GM23338 (cell line): ENCODE measurements at regions not wholly inside any gene's neighbourhood (a gene's known extent, or its start where the extent isn't known, plus 50 kb on each side); places are given as distances from the start of the nearest gene placed in this dataset.
A peak's percentile ranks its signal among the peaks of the same experiment; 100 is the strongest.

ENCODE experiments used
- ATAC-seq: fragments of 200-7000 bp; cut with Tn5 transposase; 3 replicates; pipeline ENCODE4 v1.9.1; 2020
- DNase-seq: peaks from one replicate; pipeline ENCODE4 v3.0.0-alpha.2; 2015; ENCODE audit warnings: low spot score
- H2AFZ ChIP-seq: fragments of 200-600 bp; sonication (generic); 2 replicates; pipeline ENCODE4 v1.8.0; 2016; ENCODE audit warnings: antibody characterized with exemption, mild to moderate bottlenecking, moderate library complexity
- H3F3A ChIP-seq: fragments of 200-600 bp; sonication (generic); replicated peaks from 2 replicates; pipeline ENCODE4 v1.8.0; 2017; ENCODE audit warnings: antibody characterized with exemption, mixed run types, low read depth
- H3K27ac ChIP-seq: fragments of 200-600 bp; sonication (generic); 2 replicates; pipeline ENCODE4 v1.6.1; 2016; ENCODE audit warnings: low read depth
- H3K27me3 ChIP-seq: fragments of 200-600 bp; sonication (generic); 2 replicates; pipeline ENCODE4 v1.8.0; 2016; ENCODE audit warnings: mild to moderate bottlenecking, mixed run types, moderate library complexity; ENCODE audit not compliant: insufficient read depth
- H3K36me3 ChIP-seq: fragments of 200-600 bp; sonication (generic); 2 replicates; pipeline ENCODE4 v1.8.0; 2016; ENCODE audit warnings: mild to moderate bottlenecking; ENCODE audit not compliant: insufficient read depth
- H3K4me1 ChIP-seq: fragments of 200-600 bp; sonication (generic); 2 replicates; pipeline ENCODE4 v1.8.0; 2016; ENCODE audit warnings: mild to moderate bottlenecking, moderate library complexity; ENCODE audit not compliant: insufficient read depth
- H3K4me2 ChIP-seq: fragments of 200-600 bp; sonication (generic); 2 replicates; pipeline ENCODE4 v1.7.1; 2017; ENCODE audit warnings: mixed run types
- H3K4me3 ChIP-seq: fragments of 200-600 bp; sonication (generic); 2 replicates; pipeline ENCODE4 v1.6.1; 2016; ENCODE audit warnings: mixed run types
- H3K79me2 ChIP-seq: fragments of 200-600 bp; sonication (generic); replicated peaks from 2 replicates; pipeline ENCODE4 v1.8.0; 2017; ENCODE audit warnings: mild to moderate bottlenecking; ENCODE audit not compliant: insufficient read depth
- H3K9me2 ChIP-seq: fragments of 200-600 bp; sonication (generic); 2 replicates; pipeline ENCODE4 v1.8.0; 2017; ENCODE audit not compliant: insufficient read depth
- H4K20me1 ChIP-seq: fragments of 200-600 bp; sonication (generic); replicated peaks from 2 replicates; pipeline ENCODE4 v1.8.0; 2017; ENCODE audit warnings: mild to moderate bottlenecking; ENCODE audit not compliant: insufficient read depth
- H3K27ac Mint-ChIP-seq: 2 replicates; pipeline ENCODE4 v1.8.0; 2020; ENCODE audit warnings: inconsistent platforms, mild to moderate bottlenecking, moderate library complexity, mixed read lengths
- H3K27me3 Mint-ChIP-seq: 3 replicates; pipeline ENCODE4 v1.8.0; 2022; ENCODE audit warnings: low read depth, mild to moderate bottlenecking, moderate library complexity, mixed read lengths, inconsistent platforms; ENCODE audit not compliant: insufficient read depth, poor library complexity
- H3K36me3 Mint-ChIP-seq: 3 replicates; pipeline ENCODE4 v1.8.0; 2021; ENCODE audit warnings: low read depth, mild to moderate bottlenecking, inconsistent platforms, moderate library complexity, mixed read lengths
- H3K4me1 Mint-ChIP-seq: 3 replicates; pipeline ENCODE4 v1.8.0; 2020; ENCODE audit warnings: mild to moderate bottlenecking, inconsistent platforms, mixed read lengths
- H3K4me3 Mint-ChIP-seq: 3 replicates; pipeline ENCODE4 v1.8.0; 2021; ENCODE audit warnings: moderate library complexity, mild to moderate bottlenecking, inconsistent platforms, mixed read lengths
- H3K9me3 Mint-ChIP-seq: 3 replicates; pipeline ENCODE4 v1.8.0; 2020; ENCODE audit warnings: moderate library complexity, mild to moderate bottlenecking, inconsistent platforms, mixed read lengths
- CREB1 ChIP-seq: fragments of 250-450 bp; sonication (Bioruptor Pico); IDR thresholded peaks from 2 replicates; pipeline ENCODE4 v1.5.0; 2020; ENCODE audit warnings: low read depth, mild to moderate bottlenecking, moderate library complexity
- CTCF ChIP-seq, 2 experiments: fragments of 200-600 bp in 1 of 2; sonication (generic) in 1 of 2; conservative IDR thresholded peaks; 2 replicates each; pipeline versions ENCODE4 v1.5.1 to v1.6.1; 2016 to 2017; ENCODE audit warnings: antibody characterized with exemption in 2 of 2, low read depth in 2 of 2, mild to moderate bottlenecking in 2 of 2, moderate library complexity in 1 of 2
- ETS1 ChIP-seq: IDR thresholded peaks from 2 replicates; pipeline ENCODE4 v1.6.1; 2016; ENCODE audit warnings: antibody characterized with exemption
- EZH2 ChIP-seq: fragments of 200-600 bp; sonication (generic); IDR thresholded peaks from one replicate; pipeline ENCODE4 v1.8.0; 2017; ENCODE audit warnings: antibody characterized with exemption, mild to moderate bottlenecking, low read depth; ENCODE audit not compliant: unreplicated experiment
- EZH2phosphoT487 ChIP-seq: fragments of 200-600 bp; sonication (generic); IDR thresholded peaks from one replicate; pipeline ENCODE4 v1.8.1; 2018; ENCODE audit warnings: antibody characterized with exemption; ENCODE audit not compliant: unreplicated experiment
- JUNB ChIP-seq: IDR thresholded peaks from one replicate; pipeline ENCODE4 v1.6.1; 2016; ENCODE audit warnings: antibody characterized with exemption; ENCODE audit not compliant: unreplicated experiment
- NANOG ChIP-seq: IDR thresholded peaks from 2 replicates; pipeline ENCODE4 v1.6.1; 2016; ENCODE audit warnings: antibody characterized with exemption, borderline replicate concordance
- POLR2AphosphoS5 ChIP-seq: IDR thresholded peaks from 2 replicates; pipeline ENCODE4 v1.6.1; 2016; ENCODE audit warnings: antibody characterized with exemption, low read depth
- REST ChIP-seq: IDR thresholded peaks from one replicate; pipeline ENCODE4 v1.6.1; 2018; ENCODE audit warnings: antibody characterized with exemption; ENCODE audit not compliant: unreplicated experiment
- STAT1 ChIP-seq: IDR thresholded peaks from one replicate; pipeline ENCODE4 v1.6.1; 2016; ENCODE audit warnings: antibody characterized with exemption; ENCODE audit not compliant: unreplicated experiment
- ZNF114 ChIP-seq: fragments of 250-450 bp; sonication (Bioruptor Pico); IDR thresholded peaks from 2 replicates; pipeline ENCODE4 v1.5.0; 2020; ENCODE audit warnings: mild to moderate bottlenecking, moderate library complexity
- ZNF331 ChIP-seq: fragments of 250-450 bp; sonication (Bioruptor Pico); IDR thresholded peaks from 2 replicates; pipeline ENCODE4 v1.5.0; 2020; ENCODE audit warnings: low read depth, mild to moderate bottlenecking, moderate library complexity
- TF ChIP-seq, protein P1 (sequence below): fragments of 250-450 bp; sonication (Bioruptor Pico); IDR thresholded peaks from 2 replicates; pipeline ENCODE4 v1.5.0; 2020; ENCODE audit warnings: mild to moderate bottlenecking, moderate library complexity

DNA sequence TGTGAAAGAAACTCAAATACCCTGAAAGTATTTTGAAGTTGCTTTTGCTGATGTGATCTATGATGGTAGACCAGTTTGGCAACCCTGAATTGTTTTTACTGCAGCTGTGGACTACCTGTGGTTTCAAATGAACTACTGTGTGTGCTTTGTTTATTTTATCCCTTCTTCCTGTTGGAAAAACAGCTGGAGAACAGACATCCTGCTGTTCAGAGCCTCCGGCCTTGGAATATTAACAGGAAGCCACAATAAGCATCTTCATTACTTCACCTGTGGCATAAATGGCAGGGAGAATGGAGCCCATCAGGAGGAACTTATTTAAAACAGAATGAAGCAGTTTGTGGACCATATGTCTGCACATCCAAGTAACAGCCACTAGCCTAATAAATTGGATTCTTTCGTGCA lies 104.8 kb downstream of the DUSP6 start:
- ATAC-seq, result peak; percentile 71
- Histone ChIP-seq H3K27me3 (peaks cover 37% of the 10 kb centered on the region), H3K79me2 (no peaks in the 10 kb centered on the region), H3K4me1 (peaks cover 48% of the 10 kb centered on the region), H3F3A (no peaks in the 10 kb centered on the region), H3K4me2 (peak overlapping the region; percentile 53), H3K27ac (no peak overlapping the region), H3K4me3 (peak overlapping the region; percentile 23; the same call in 1 of the 2 replicates), H3K36me3 (no peaks in the 10 kb centered on the region), H2AFZ (no peak overlapping the region), H4K20me1 (no peaks in the 10 kb centered on the region), H3K9me2 (no peaks in the 10 kb centered on the region)
- Mint-ChIP-seq H3K4me3 (peak overlapping the region; percentile 29), H3K27ac (no peak overlapping the region), H3K27me3 (peaks cover 2% of the 10 kb centered on the region), H3K9me3 (no peaks in the 10 kb centered on the region), H3K4me1 (peaks cover 62% of the 10 kb centered on the region), H3K36me3 (no peaks in the 10 kb centered on the region)
- peak; percentile 45 for DNase-seq
- no peak for TF ChIP-seq EZH2
- TF ChIP-seq POLR2AphosphoS5, result no peak
- no peak for TF ChIP-seq CTCF (conservative IDR thresholded peaks at IDR 0.05; ENCODE audit: low read depth in 2 of 2)
- TF ChIP-seq ZNF114 (CRISPR knock-in tag), result no peak
- TF ChIP-seq EZH2phosphoT487, result no peak
- no peak for TF ChIP-seq ZNF331
- no peak for TF ChIP-seq ETS1
- no peak for TF ChIP-seq CREB1
- no peak for TF ChIP-seq JUNB
- TF ChIP-seq STAT1, result no peak
- TF ChIP-seq NANOG, result peak; percentile 84
- TF ChIP-seq, protein P1, sequence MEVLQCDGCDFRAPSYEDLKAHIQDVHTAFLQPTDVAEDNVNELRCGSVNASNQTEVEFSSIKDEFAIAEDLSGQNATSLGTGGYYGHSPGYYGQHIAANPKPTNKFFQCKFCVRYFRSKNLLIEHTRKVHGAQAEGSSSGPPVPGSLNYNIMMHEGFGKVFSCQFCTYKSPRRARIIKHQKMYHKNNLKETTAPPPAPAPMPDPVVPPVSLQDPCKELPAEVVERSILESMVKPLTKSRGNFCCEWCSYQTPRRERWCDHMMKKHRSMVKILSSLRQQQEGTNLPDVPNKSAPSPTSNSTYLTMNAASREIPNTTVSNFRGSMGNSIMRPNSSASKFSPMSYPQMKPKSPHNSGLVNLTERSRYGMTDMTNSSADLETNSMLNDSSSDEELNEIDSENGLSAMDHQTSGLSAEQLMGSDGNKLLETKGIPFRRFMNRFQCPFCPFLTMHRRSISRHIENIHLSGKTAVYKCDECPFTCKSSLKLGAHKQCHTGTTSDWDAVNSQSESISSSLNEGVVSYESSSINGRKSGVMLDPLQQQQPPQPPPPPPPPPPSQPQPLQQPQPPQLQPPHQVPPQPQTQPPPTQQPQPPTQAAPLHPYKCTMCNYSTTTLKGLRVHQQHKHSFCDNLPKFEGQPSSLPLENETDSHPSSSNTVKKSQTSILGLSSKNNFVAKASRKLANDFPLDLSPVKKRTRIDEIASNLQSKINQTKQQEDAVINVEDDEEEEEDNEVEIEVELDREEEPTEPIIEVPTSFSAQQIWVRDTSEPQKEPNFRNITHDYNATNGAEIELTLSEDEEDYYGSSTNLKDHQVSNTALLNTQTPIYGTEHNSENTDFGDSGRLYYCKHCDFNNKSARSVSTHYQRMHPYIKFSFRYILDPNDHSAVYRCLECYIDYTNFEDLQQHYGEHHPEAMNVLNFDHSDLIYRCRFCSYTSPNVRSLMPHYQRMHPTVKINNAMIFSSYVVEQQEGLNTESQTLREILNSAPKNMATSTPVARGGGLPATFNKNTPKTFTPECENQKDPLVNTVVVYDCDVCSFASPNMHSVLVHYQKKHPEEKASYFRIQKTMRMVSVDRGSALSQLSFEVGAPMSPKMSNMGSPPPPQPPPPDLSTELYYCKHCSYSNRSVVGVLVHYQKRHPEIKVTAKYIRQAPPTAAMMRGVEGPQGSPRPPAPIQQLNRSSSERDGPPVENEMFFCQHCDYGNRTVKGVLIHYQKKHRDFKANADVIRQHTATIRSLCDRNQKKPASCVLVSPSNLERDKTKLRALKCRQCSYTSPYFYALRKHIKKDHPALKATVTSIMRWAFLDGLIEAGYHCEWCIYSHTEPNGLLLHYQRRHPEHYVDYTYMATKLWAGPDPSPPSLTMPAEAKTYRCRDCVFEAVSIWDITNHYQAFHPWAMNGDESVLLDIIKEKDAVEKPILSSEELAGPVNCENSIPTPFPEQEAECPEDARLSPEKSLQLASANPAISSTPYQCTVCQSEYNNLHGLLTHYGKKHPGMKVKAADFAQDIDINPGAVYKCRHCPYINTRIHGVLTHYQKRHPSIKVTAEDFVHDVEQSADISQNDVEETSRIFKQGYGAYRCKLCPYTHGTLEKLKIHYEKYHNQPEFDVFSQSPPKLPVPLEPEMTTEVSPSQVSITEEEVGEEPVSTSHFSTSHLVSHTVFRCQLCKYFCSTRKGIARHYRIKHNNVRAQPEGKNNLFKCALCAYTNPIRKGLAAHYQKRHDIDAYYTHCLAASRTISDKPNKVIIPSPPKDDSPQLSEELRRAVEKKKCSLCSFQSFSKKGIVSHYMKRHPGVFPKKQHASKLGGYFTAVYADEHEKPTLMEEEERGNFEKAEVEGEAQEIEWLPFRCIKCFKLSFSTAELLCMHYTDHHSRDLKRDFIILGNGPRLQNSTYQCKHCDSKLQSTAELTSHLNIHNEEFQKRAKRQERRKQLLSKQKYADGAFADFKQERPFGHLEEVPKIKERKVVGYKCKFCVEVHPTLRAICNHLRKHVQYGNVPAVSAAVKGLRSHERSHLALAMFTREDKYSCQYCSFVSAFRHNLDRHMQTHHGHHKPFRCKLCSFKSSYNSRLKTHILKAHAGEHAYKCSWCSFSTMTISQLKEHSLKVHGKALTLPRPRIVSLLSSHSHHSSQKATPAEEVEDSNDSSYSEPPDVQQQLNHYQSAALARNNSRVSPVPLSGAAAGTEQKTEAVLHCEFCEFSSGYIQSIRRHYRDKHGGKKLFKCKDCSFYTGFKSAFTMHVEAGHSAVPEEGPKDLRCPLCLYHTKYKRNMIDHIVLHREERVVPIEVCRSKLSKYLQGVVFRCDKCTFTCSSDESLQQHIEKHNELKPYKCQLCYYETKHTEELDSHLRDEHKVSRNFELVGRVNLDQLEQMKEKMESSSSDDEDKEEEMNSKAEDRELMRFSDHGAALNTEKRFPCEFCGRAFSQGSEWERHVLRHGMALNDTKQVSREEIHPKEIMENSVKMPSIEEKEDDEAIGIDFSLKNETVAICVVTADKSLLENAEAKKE (CRISPR knock-in tag), result peak; percentile 75; the same call in 1 of the 2 replicates
- no peak for TF ChIP-seq REST
